ENCODE measurements at regions not wholly inside any gene's neighbourhood (a gene's known extent, or its start where the extent isn't known, plus 50 kb on each side); places are given as distances from the start of the nearest gene placed in this dataset.

DNA sequence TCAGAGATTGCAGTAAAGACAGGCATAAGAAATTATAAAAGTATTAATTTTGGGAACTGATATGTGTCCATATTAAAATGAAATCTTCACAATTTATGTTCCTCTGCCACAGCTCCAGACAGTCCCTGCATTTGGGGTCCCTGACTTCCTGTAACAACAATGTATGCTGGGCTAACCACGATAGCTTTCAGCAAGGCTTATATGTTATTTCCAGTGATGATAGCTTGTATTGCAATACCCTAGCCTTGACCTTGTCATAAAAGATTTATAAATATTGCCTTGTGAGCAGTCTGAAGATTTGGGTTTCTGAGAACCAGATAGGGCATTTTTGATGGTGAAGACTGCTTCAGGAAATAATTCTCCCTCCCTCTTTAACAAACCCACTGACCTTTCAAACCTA lies 129.5 kb downstream of the PCDH10 start:
- TF ChIP-seq YY1 (IDR thresholded peaks at IDR 0.05; ENCODE audit: insufficient read depth, insufficient read length) (no peak), ZNF274 (IDR thresholded peaks at IDR 0.05; ENCODE audit: low read depth, low read length) (no peak), SUZ12 (IDR thresholded peaks at IDR 0.05; ENCODE audit: extremely low read depth, insufficient read depth, insufficient read length) (no peak)
